ENCODE measurements at regions not wholly inside any gene's neighbourhood (a gene's known extent, or its start where the extent isn't known, plus 50 kb on each side); places are given as distances from the start of the nearest gene placed in this dataset.

GRCh38 chr13:109380457-109380856 lies 405.9 kb downstream of the IRS2 start:
- H3K4me3 ChIP-seq (ENCODE audit: low read depth, low read length), result no peak overlapping the region
- no peak for TF ChIP-seq CTCF (IDR thresholded peaks at IDR 0.05; ENCODE audit: insufficient read depth, low read depth, low read length, missing control alignments)
- DNase-seq (ENCODE audit: low read depth), result no peak

- no peak for DNase-seq (ENCODE audit: low read depth)
- H3K4me3 ChIP-seq (ENCODE audit: low read depth, low read length), result no peak overlapping the region
- no peak for TF ChIP-seq CTCF (IDR thresholded peaks at IDR 0.05; ENCODE audit: insufficient read depth, low read depth, low read length, missing control alignments)
These were observed 406.5 kb downstream of the IRS2 start for GRCh38 chr13:109379930-109380329.

- no peak for DNase-seq (ENCODE audit: low read depth)
- TF ChIP-seq CTCF (IDR thresholded peaks at IDR 0.05; ENCODE audit: insufficient read depth, low read depth, low read length, missing control alignments), result no peak
- H3K4me3 ChIP-seq (ENCODE audit: low read depth, low read length), result no peak overlapping the region
These were observed 409.4 kb downstream of the IRS2 start for GRCh38 chr13:109376936-109377335.

- DNase-seq (ENCODE audit: low read depth), result no peak
- no peak for TF ChIP-seq CTCF (IDR thresholded peaks at IDR 0.05; ENCODE audit: insufficient read depth, low read depth, low read length, missing control alignments)
- H3K4me3 ChIP-seq (ENCODE audit: low read depth, low read length), result no peak overlapping the region
These were observed 411.7 kb downstream of the IRS2 start for GRCh38 chr13:109374609-109375200.

- no peak for DNase-seq (ENCODE audit: low read depth)
- H3K4me3 ChIP-seq (ENCODE audit: low read depth, low read length), result no peak overlapping the region
- no peak for TF ChIP-seq CTCF (IDR thresholded peaks at IDR 0.05; ENCODE audit: insufficient read depth, low read depth, low read length, missing control alignments)
These were observed 413.7 kb downstream of the IRS2 start for GRCh38 chr13:109372666-109373065.

GRCh38 chr13:109371066-109371465 lies 415.3 kb downstream of the IRS2 start:
- no peak overlapping the region for H3K4me3 ChIP-seq (ENCODE audit: low read depth, low read length)
- no peak for DNase-seq (ENCODE audit: low read depth)
- no peak for TF ChIP-seq CTCF (IDR thresholded peaks at IDR 0.05; ENCODE audit: insufficient read depth, low read depth, low read length, missing control alignments)

- DNase-seq (ENCODE audit: low read depth), result no peak
- no peak for TF ChIP-seq CTCF (IDR thresholded peaks at IDR 0.05; ENCODE audit: insufficient read depth, low read depth, low read length, missing control alignments)
- H3K4me3 ChIP-seq (ENCODE audit: low read depth, low read length), result no peak overlapping the region
These were observed 415.9 kb downstream of the IRS2 start for GRCh38 chr13:109370496-109370895.

Data from GM12865 (cell line).